HG03280 (cell line): ENCODE measurements at regions not wholly inside any gene's neighbourhood (a gene's known extent, or its start where the extent isn't known, plus 50 kb on each side); places are given as distances from the start of the nearest gene placed in this dataset.

Experiments used
- ATAC-seq: cut with Tn5 transposase; IDR thresholded peaks from one replicate; pipeline ENCODE4 v1.9.1; 2021; ENCODE audit warnings: mild to moderate bottlenecking, moderate library complexity; ENCODE audit not compliant: unreplicated experiment

- ATAC-seq: no peak
Observed at GRCh38 chr4:15262396-15262795, 165.4 kb upstream of the C1QTNF7 start.

DNA sequence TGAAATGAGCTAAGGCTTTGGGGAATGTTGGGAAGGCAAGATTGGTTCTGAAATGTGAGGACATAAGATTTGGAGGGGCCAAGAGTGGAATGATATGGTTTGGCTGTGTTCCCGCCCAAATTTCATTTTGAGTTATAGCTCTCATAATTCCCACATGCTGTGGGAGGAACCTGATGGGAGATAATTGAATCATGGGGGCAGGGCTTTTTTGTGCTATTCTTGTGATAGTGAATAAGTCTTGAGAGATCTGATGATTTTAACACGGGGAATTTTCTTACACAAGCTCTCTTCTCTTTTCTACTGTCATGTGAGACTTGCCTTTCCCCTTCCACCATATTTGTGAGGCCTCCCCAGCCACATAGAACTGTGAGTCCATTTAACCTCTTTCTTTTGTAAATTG lies 157.6 kb upstream of the C1QTNF7 start:
- no peak for ATAC-seq

DNA sequence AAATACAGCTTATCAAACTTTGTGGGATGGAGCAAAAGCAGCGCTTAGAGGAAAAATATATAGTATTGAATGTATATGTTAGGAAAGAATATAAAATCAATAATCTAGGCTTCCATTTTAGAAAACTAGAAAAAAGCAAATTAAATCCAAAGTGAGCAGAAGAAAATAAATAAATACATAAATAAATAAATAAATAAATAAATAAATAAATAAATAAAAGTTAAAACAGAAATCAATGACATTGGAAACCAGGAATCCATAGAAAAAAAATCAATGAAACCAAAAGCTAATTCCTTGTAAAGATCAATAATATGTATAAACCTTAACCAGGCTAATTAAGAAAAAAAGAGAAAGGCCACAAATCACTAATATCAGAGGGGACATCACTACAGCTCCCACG lies 141.8 kb upstream of the C1QTNF7 start:
- no peak for ATAC-seq

DNA sequence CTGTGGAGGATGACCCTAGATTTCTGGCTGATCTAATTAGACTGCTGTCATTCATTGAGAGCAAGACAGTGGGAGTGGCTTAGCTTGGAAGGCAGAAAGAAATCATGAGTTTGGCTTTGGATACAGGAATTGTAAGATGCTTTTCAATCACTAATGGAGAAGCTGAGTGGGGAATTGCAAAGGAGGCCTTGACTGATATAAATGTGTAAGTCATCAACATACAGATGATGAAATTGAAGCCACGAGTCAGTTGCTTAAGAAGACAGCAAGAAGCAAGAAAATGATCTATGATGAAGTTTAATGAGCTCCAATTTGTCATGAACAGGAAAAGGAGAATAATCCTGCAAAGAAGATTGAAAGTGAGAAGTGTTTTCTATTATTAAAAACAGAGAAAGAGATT lies 136.7 kb upstream of the C1QTNF7 start:
- ATAC-seq: no peak

- ATAC-seq: no peak
Observed at GRCh38 chr4:15293711-15294110, 134.1 kb upstream of the C1QTNF7 start.

DNA sequence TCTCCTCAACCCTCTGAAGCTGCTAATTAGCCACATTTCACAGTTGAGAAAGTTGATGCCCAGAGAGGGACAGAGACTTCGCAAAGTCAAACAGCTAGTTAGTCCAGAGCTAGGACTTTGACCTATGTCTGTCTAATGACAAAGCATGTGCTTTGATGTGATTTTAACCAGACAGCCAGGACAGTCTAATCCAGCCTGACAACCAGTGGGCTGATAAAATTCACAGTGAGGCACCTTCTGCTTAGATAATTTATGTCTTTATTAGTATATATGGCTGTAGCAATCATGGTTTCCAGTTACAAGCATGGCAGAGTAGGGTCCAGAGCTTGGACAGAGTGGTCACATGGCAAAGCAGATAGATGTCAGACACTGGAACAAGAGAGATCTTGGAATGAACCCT lies 133.6 kb upstream of the C1QTNF7 start:
- ATAC-seq: no peak

- ATAC-seq: no peak
Observed at GRCh38 chr4:15294832-15295231, 133.0 kb upstream of the C1QTNF7 start.

DNA sequence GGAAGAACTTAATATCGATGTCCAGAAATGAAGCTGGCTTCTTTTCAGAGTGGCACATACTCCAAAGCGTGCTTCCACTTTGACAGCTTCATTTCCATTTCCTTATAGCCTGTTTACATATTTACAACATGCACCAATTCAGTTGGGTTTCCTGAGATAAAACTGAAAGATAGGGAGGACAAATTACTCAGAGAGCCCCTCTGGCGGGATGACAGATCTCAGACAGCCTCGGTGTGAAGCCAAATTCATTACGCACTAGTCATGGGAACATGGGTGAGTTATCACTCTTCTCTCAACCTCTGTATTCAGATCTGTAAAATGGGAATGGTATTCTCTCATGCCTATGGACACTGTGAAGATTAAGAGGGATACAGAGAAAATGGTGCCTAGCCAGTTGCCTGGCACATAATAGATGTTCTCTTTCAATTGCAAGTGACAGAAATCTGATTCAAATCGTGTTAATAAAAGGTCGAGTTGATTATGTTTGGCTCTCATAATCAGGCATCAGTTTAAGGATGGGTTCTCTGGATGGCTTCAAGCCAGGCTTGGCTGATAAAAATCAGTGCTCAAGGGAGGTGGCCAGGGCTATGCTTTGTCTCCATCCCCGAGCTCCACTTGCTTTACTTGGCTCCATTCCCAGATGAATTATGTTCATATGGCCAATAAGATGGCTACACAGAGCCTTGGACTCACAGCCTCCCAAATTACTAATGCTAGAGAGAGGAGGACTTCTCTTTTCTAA lies 132.2 kb upstream of the C1QTNF7 start:
- no peak for ATAC-seq

GRCh38 chr4:15297344-15297743 lies 130.5 kb upstream of the C1QTNF7 start:
- ATAC-seq: no peak

DNA sequence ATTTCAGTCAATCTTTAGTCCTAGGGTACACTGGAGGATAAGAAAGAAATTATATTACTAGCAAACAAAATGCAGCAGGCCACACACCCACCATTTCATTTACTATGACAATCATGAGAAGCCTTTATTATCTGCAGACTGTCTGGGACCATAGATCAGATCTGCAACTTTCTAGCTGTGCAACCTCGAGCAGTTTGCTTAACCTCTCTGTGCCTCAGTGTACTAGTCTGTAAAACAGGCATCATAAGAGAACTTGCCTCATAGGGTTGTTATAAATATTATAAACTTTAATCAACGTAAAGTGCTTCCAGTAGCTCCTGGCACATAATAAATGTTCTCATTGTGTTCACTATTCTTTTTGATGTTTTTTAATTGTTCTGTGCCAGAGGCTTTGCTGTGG lies 128.2 kb upstream of the C1QTNF7 start:
- ATAC-seq: no peak

- no peak for ATAC-seq
Observed at GRCh38 chr4:15303052-15303641, 124.7 kb upstream of the C1QTNF7 start.

DNA sequence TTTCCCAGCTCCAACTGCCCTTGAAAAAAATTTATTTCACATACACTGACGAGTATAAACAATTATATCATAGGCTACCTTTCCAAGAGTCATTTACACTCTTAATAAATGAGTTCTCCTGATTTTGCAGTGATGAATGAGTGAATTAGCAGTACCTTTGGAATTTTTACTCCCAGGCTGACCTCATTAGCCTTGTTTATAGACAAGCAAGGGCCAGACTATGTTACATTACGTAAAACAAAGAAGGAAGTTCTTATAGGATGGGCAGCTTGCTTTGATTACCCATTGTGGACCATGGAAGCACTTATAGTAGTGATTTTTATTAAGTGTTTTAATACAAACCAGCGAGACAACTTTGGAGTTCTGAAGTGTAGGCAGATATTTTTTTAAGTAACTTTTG lies 112.9 kb upstream of the C1QTNF7 start:
- ATAC-seq: no peak

DNA sequence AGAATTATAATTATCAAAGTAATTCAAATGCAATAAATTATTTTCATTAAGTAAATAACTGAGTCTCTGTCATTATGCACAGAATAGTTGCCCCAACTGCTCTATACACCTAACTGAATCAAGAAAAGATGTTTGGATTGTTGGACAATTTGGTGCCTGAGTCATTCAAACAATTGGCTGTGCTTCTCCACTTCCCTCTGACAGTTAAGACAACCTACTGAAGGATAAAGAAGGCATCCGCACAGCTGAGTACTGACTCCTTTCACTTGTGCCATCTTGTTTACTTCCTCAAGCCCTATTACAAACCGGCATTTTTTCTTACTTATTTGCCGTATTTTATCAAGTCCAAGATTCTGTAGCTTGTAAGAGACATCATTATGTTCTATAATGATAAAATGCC lies 110.6 kb upstream of the C1QTNF7 start:
- ATAC-seq: no peak

GRCh38 chr4:15318621-15319348 lies 109.0 kb upstream of the C1QTNF7 start:
- ATAC-seq: no peak

GRCh38 chr4:15320121-15320678 lies 107.6 kb upstream of the C1QTNF7 start:
- ATAC-seq: no peak

DNA sequence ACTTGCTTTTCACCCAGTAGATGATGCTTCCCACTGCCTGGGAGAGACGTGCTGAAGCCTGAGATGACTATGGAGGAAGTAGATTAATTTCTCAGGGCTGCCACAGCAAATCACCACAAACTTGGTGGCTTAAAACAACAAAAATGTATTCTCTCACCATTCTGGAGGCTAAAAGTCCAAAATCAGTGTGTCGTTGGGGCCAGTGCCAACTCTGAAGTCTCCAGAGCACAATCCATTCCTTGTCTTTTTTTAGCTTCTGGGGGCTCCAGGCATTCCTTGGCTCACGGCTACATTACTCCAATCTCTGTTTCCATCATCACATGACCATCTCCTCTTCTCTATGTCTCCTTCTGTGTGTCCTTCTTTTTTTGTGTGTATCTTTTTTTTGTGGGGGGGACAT lies 105.8 kb upstream of the C1QTNF7 start:
- ATAC-seq: no peak

- no peak for ATAC-seq
Observed at GRCh38 chr4:15325987-15326386, 101.8 kb upstream of the C1QTNF7 start.

- no peak for ATAC-seq
Observed at GRCh38 chr4:15327311-15328298, 100.2 kb upstream of the C1QTNF7 start.

GRCh38 chr4:15331930-15332329 lies 95.9 kb upstream of the C1QTNF7 start:
- ATAC-seq: no peak

DNA sequence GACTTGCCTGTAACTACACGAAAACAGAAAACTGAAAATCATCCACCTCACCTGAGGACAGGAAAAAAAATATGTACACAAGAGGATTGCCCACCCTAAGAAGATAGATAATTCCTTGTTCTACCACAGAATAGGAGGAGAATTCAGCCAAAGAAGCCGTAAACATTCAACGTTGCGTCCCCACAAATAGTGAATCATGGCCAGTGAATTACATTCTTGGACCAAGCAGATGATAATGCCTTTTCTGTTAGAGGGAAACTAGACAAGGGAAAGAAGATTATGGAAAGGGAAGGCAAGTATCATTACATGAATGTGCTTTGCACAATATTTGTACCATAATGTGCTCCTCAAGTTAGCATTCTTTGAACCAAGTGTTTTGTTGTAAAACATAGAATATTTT lies 95.5 kb upstream of the C1QTNF7 start:
- ATAC-seq: no peak
